Effector memory CD4-positive, alpha-beta T cell (primary cell): ENCODE measurements at regions not wholly inside any gene's neighbourhood (a gene's known extent, or its start where the extent isn't known, plus 50 kb on each side); places are given as distances from the start of the nearest gene placed in this dataset.

ENCODE experiments used
- DNase-seq, 3 donors: peaks; one replicate each; pipeline ENCODE4 v3.0.0-alpha.2; 2020
- H3K27ac ChIP-seq: 2 replicates; pipeline ENCODE4 v1.7.0; 2013; ENCODE audit warnings: mild to moderate bottlenecking, low read length, moderate library complexity; ENCODE audit not compliant: insufficient read depth, poor library complexity, severe bottlenecking
- H3K27me3 ChIP-seq: replicated peaks from 2 replicates; pipeline ENCODE4 v1.7.0; 2013; ENCODE audit warnings: mild to moderate bottlenecking, low read length; ENCODE audit not compliant: insufficient read depth, control insufficient read depth, poor library complexity, severe bottlenecking
- H3K36me3 ChIP-seq: 2 replicates; pipeline ENCODE4 v1.7.0; 2013; ENCODE audit warnings: mild to moderate bottlenecking, low read length, moderate library complexity; ENCODE audit not compliant: control insufficient read depth, insufficient read depth
- H3K4me1 ChIP-seq: 2 replicates; pipeline ENCODE4 v1.7.0; 2013; ENCODE audit warnings: low read length, mild to moderate bottlenecking; ENCODE audit not compliant: control insufficient read depth, insufficient read depth, poor library complexity, severe bottlenecking
- H3K4me3 ChIP-seq: 2 replicates; pipeline ENCODE4 v1.7.0; 2013; ENCODE audit warnings: low read length, low read depth, mild to moderate bottlenecking; ENCODE audit not compliant: insufficient read depth, poor library complexity, severe bottlenecking
- H3K9me3 ChIP-seq: 2 replicates; pipeline ENCODE4 v1.7.0; 2013; ENCODE audit warnings: mild to moderate bottlenecking, low read length, moderate library complexity; ENCODE audit not compliant: control insufficient read depth

DNA sequence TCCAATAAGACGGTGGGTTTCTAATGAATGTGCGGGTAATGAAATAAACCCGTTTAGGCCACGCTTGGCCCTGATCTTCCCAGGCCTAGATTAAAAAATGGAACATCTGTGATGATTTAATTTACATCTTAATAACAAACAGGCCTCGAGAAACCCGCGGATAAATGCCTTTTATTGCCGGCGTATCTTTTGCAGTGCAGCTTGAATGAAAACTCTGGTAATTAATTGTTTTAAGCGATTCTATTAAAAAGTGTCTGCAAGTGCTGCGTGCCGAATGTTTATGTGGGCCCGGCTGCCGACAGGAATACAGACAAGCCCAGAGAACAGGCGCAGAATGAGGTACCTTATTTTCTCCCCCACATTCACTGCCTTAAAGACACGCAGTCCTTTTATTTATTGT is 420.7 kb downstream of the MN1 start:
- Histone ChIP-seq H3K9me3 (no peaks in the 10 kb centered on the region), H3K27me3 (no peaks in the 10 kb centered on the region), H3K4me3 (no peak overlapping the region), H3K27ac (no peak overlapping the region), H3K36me3 (no peaks in the 10 kb centered on the region), H3K4me1 (no peaks in the 10 kb centered on the region)
- no peak for DNase-seq

DNA sequence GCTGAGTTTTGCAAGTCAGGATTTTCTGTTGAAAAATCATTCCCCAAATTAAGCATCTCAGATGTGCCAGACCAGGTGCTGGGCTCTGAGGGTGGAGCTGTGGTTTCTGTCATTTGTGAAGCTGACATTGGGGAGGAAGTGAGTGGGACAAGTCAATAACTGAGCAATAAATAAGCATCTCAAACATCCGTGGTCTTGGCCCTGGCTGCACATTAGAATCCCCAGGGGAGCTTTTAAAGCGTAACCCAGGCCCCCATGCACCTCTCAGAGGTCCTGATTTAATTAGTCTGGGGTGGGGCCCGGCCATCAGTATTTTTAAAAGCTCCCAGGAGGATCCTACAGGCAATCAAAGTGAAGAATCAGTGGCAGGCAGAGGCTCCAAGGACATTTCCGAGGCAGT is 420.0 kb downstream of the MN1 start:
- no peaks in the 10 kb centered on the region for H3K36me3 ChIP-seq
- no peaks in the 10 kb centered on the region for H3K27me3 ChIP-seq
- no peak overlapping the region for H3K27ac ChIP-seq
- DNase-seq = no peak
- H3K4me3 ChIP-seq = no peak overlapping the region
- H3K9me3 ChIP-seq = no peaks in the 10 kb centered on the region
- no peaks in the 10 kb centered on the region for H3K4me1 ChIP-seq

DNA sequence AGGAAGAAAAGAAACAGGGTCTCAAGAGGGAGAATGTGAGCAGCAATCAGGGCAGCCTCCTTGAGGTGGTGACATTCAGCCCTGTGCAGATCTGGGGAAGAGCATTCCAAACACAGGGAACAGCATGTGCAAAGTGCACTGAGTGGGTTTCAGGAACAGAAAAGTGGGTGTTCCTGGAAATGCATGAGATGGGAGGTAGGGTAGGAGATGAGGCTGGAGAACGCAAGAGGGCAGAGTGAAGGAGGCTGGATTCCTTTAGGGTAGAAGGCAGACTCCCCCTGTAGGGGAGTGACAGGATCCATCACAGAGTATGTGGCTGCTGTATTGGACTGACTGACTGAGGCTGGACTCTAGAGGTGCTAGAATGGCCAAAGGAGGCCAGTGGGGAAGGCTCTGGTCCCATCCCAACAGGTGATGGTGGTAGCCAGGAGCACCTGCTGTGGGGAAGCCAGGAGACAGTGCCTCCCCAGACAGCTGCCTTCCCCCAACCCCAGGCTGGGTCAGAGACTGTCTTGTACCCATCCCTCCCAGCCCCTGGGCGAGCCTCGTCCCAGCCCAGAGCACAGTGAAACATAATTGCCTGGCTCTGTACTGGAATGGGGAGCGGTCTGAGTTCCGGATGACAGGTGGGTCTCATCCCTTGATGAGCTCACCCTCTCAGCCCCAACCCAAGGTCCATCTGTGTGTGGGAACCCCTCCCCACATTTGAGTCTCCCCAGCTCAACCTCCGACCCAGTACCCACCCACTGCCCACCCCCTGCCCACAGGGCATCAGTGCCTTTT is 419.4 kb downstream of the MN1 start:
- H3K27ac ChIP-seq = no peak overlapping the region
- no peak for DNase-seq
- H3K36me3 ChIP-seq = no peaks in the 10 kb centered on the region
- no peak overlapping the region for H3K4me3 ChIP-seq
- no peaks in the 10 kb centered on the region for H3K4me1 ChIP-seq
- H3K27me3 ChIP-seq = no peaks in the 10 kb centered on the region
- no peaks in the 10 kb centered on the region for H3K9me3 ChIP-seq

DNA sequence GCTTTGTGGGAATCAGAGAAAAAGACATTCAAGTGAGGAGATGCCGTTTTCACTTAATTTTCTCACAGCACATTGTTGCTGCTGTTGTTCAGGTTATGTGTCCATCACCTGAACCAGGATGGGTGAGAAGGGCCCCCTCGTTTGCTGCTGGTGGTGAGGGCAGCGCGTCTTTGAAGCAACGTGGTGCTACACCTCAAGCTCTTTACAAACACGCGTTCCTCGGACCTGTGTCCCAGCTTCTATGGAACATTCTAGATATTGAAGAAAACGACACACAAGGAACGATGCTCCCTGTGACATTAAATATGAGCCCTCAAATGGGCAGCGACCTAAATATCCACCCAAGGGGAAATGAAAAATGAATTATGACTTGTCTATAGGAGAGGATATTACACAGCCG is 418.6 kb downstream of the MN1 start:
- Histone ChIP-seq H3K4me1 (no peaks in the 10 kb centered on the region), H3K36me3 (no peaks in the 10 kb centered on the region), H3K4me3 (no peak overlapping the region), H3K9me3 (no peaks in the 10 kb centered on the region), H3K27me3 (no peaks in the 10 kb centered on the region), H3K27ac (no peak overlapping the region)
- DNase-seq = no peak

DNA sequence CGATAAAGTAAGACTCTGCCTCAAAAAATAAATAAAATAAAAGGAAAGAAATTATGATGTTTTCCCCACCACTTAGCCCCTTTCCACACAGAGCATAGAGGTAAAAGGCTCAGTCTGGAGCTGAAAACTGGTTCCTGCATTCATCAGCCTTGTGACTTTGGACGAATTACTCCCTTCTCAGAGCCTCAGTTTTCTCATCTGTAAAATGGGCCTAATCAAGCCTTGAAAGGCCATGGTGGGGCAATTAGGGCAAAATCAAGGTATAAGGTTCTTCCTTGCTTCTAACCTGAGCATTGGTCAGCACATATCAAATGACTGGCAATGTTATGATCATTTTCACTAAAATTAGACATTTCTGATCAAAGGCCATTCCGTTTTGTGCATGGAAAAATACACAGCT is 417.7 kb downstream of the MN1 start:
- no peak overlapping the region for H3K27ac ChIP-seq
- no peaks in the 10 kb centered on the region for H3K9me3 ChIP-seq
- H3K4me3 ChIP-seq = no peak overlapping the region
- no peaks in the 10 kb centered on the region for H3K27me3 ChIP-seq
- no peaks in the 10 kb centered on the region for H3K4me1 ChIP-seq
- no peak for DNase-seq
- H3K36me3 ChIP-seq = no peaks in the 10 kb centered on the region

DNA sequence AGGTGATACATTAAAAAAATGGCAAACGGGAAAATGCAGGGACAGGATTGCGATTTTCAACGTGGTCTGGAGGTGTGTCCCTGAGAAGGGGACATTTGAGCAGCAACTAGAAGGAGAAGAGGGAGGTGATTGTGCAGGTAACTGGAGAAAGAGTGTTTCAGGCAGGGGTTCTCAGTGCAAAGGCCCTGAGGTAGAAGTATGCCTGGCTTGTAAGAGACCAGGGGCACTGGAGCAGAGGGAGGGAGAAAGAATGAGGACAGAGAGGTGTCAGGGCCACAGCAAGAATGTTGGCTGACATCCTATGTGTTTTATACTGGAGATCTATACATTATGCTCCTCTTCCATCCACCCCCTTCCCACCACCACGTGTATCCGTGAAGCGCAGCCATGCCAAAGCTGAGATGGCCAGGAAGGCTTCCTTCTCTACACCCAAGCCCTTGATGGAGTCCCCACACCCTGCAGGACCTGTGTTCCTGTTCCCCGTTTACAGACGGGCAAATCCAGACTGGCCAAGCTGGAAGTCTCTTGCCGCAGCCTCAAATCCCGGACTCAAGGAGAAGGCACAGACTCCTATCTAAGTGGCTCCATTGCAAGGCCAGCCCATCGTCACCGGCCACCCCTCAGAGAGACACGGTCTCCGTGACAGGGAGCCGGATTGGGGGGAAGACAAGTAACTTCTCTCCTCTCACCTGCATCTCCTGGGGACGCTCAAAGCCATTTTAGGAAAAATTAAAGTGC is 416.1 kb downstream of the MN1 start:
- H3K27ac ChIP-seq = no peak overlapping the region
- no peak for DNase-seq

DNA sequence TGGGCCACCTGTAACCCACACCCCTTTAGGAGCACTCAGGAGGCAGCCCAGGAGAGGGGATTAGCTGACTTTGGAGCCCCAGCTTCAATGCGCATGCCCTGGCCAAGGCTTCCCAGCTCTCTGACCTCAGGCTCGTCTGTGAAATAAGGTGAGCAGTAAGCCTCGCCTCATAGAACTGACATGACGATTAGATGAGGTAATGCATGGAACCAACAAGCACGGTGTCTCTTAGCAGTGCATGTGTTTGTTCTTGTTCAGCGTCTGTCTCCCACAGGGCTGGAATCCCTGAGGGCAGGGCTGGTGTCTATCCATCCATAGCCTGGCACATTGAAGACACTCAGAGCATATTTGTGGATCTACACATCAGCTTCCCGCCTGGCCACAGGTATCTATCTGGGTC is 415.4 kb downstream of the MN1 start:
- no peak overlapping the region for H3K4me3 ChIP-seq
- DNase-seq = no peak
- H3K36me3 ChIP-seq = no peaks in the 10 kb centered on the region
- no peak overlapping the region for H3K27ac ChIP-seq
- H3K27me3 ChIP-seq = no peaks in the 10 kb centered on the region
- no peaks in the 10 kb centered on the region for H3K4me1 ChIP-seq
- H3K9me3 ChIP-seq = no peaks in the 10 kb centered on the region

More for the DNA sequence above, 416.1 kb downstream of the MN1 start:
- H3K4me3 ChIP-seq = no peak overlapping the region
- H3K36me3 ChIP-seq = no peaks in the 10 kb centered on the region
- H3K27me3 ChIP-seq = no peaks in the 10 kb centered on the region
- H3K9me3 ChIP-seq = no peaks in the 10 kb centered on the region
- H3K4me1 ChIP-seq = no peaks in the 10 kb centered on the region

DNA sequence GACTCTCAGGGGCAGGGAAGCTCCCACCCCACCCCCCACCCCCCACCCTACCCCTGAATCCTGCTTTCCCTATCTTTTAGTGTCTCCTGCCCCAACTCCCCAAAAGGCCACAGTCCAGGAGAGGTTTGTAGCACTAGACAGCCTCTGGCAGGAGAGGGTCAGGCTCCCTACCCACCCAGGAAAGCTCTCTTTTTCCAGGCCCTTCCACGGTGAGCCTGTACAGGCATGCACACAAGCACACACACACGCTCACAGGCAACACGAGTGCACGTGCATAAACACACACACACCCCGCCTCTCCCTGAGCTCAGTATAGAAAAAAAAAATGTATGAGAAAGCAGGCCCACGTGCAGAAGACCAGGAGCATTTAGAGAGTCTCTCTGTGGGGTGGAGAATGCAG is 414.0 kb downstream of the MN1 start:
- H3K36me3 ChIP-seq = no peaks in the 10 kb centered on the region
- H3K27ac ChIP-seq = no peak overlapping the region
- no peak for DNase-seq
- no peaks in the 10 kb centered on the region for H3K4me1 ChIP-seq
- no peaks in the 10 kb centered on the region for H3K9me3 ChIP-seq
- no peaks in the 10 kb centered on the region for H3K27me3 ChIP-seq
- H3K4me3 ChIP-seq = no peak overlapping the region

DNA sequence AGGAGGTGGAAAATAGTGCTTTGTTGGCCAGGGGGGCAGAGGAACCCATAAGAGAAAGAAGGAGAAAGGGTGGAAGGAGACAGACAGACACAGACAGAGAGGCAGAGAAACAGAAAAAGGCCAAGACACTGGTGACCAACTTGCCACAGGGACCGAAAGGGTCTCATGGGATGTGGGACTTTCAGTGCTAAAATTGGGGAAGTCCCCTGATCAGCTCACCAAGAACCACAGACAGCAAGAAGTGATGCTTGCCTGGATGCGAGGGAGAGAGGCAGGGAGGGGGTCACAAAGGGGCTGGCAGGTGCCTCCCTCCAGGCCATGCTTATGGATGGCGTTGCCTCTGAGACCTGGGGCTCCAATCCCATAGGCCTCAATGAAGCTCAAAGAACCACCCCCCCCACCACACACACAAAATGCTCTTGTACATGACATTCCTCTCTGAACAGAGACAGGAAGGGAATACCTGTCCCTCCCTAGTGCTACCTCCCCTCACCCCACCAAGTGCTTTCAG is 413.4 kb downstream of the MN1 start:
- H3K27ac ChIP-seq = no peak overlapping the region
- no peak for DNase-seq
- no peaks in the 10 kb centered on the region for H3K36me3 ChIP-seq
- H3K27me3 ChIP-seq = no peaks in the 10 kb centered on the region
- H3K9me3 ChIP-seq = no peaks in the 10 kb centered on the region
- H3K4me1 ChIP-seq = no peaks in the 10 kb centered on the region
- no peak overlapping the region for H3K4me3 ChIP-seq

DNA sequence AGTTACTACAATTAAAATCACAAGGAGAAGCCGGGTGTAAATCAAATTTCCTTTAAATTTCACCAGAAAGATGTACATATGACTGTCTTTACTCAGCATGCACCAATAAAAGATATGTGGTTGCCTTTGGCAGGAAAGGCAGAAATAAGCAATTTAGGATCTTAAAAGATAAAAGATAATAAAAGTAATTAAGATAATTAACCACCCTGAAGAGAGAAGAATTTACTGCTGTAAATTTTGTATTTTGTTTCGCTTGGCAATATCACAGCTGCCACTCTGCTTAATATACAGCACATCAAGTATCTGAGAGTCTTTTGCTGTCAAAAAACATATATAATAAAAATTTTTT is 411.9 kb downstream of the MN1 start:
- no peak overlapping the region for H3K27ac ChIP-seq

More for the DNA sequence above, 411.9 kb downstream of the MN1 start:
- Histone ChIP-seq H3K4me3 (no peak overlapping the region), H3K27me3 (no peaks in the 10 kb centered on the region), H3K9me3 (no peaks in the 10 kb centered on the region), H3K36me3 (no peaks in the 10 kb centered on the region), H3K4me1 (no peaks in the 10 kb centered on the region)
- no peak for DNase-seq
